ENCODE measurements at regions not wholly inside any gene's neighbourhood (a gene's known extent, or its start where the extent isn't known, plus 50 kb on each side); places are given as distances from the start of the nearest gene placed in this dataset.

DNA sequence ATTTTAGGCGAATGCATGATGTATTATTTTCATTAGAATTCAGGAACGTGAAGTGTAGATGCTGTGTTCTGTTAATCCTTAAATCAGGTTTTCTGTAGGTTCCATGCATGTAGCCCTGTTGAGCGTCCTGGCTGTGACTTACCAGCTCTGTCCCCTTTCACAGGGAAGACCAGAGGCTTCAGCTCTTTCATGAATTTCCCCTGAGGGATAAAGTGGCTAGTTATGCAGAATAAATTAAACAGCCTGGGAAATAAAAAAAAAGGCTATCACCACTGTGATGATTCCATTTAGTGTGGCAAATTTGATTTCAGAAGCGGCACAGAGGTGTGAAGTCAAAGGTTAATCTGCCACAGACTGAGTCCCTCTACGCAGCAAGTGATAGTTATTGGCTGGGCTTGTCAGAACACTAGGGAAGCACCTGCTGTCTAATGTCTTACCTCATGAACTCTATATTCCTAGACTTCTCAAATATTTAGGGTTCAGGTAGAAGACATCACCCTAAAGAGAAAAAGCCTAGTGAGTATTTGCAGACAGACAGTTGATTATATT is 61.6 kb upstream of the LINC00305 start:
- no peak for DNase-seq
- no TSS peak for BruUV-seq (replicated peaks)
- no peaks in the 10 kb centered on the region for H3K27me3 Mint-ChIP-seq (ENCODE audit: unreplicated experiment)
- H3K27ac Mint-ChIP-seq (ENCODE audit: unreplicated experiment), result no peak overlapping the region
- CTCF ChIA-PET, result no interaction called here
- H3K9me3 Mint-ChIP-seq (ENCODE audit: low read depth, unreplicated experiment), result peaks cover 4% of the 10 kb centered on the region
- peaks cover 20% of the 10 kb centered on the region for H3K4me1 Mint-ChIP-seq (ENCODE audit: low read depth, unreplicated experiment)
- intact Hi-C loops (cut with micrococcal nuclease; ENCODE audit: unreplicated experiment), result no loop called here
- TF ChIP-seq, protein P1, sequence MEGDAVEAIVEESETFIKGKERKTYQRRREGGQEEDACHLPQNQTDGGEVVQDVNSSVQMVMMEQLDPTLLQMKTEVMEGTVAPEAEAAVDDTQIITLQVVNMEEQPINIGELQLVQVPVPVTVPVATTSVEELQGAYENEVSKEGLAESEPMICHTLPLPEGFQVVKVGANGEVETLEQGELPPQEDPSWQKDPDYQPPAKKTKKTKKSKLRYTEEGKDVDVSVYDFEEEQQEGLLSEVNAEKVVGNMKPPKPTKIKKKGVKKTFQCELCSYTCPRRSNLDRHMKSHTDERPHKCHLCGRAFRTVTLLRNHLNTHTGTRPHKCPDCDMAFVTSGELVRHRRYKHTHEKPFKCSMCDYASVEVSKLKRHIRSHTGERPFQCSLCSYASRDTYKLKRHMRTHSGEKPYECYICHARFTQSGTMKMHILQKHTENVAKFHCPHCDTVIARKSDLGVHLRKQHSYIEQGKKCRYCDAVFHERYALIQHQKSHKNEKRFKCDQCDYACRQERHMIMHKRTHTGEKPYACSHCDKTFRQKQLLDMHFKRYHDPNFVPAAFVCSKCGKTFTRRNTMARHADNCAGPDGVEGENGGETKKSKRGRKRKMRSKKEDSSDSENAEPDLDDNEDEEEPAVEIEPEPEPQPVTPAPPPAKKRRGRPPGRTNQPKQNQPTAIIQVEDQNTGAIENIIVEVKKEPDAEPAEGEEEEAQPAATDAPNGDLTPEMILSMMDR (IDR thresholded peaks at IDR 0.05; ENCODE audit: unreplicated experiment), result no peak
- H3K4me3 Mint-ChIP-seq (ENCODE audit: low read depth, unreplicated experiment), result no peak overlapping the region
- H3K36me3 Mint-ChIP-seq (ENCODE audit: insufficient read depth, unreplicated experiment), result no peaks in the 10 kb centered on the region

DNA sequence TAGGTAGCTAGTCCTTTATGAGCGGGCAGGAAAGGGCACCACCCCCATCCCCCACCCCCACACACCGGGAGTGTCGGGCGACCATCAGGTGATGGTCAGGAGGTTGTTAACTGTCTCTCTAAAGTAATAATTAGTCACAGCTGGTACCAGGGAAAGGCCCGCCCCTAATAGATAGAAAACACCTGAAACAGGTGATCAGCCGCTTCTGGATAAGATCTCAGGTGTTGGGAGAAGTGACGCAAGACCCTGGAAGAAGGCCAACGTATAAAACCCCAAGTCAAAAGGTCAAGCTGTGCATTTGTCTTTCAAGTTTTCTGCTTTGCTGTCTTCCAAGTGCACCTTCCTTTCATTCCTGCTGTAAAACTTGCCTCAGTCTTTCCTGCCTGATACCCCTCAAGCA is 59.6 kb upstream of the LINC00305 start:
- no peaks in the 10 kb centered on the region for H3K9me3 Mint-ChIP-seq (ENCODE audit: low read depth, unreplicated experiment)
- no TSS peak for BruUV-seq (replicated peaks)
- intact Hi-C loops (cut with micrococcal nuclease; ENCODE audit: unreplicated experiment), result no loop called here
- H3K36me3 Mint-ChIP-seq (ENCODE audit: insufficient read depth, unreplicated experiment), result no peaks in the 10 kb centered on the region
- peak overlapping the region; percentile 38 for H3K4me3 Mint-ChIP-seq (ENCODE audit: low read depth, unreplicated experiment)
- H3K27me3 Mint-ChIP-seq (ENCODE audit: unreplicated experiment), result no peaks in the 10 kb centered on the region
- CTCF ChIA-PET, result no interaction called here
- peaks cover 24% of the 10 kb centered on the region for H3K4me1 Mint-ChIP-seq (ENCODE audit: low read depth, unreplicated experiment)
- DNase-seq, result peak; percentile 18
- peak overlapping the region; percentile 23 for H3K27ac Mint-ChIP-seq (ENCODE audit: unreplicated experiment)
- TF ChIP-seq, protein P1 (IDR thresholded peaks at IDR 0.05; ENCODE audit: unreplicated experiment), result no peak

DNA sequence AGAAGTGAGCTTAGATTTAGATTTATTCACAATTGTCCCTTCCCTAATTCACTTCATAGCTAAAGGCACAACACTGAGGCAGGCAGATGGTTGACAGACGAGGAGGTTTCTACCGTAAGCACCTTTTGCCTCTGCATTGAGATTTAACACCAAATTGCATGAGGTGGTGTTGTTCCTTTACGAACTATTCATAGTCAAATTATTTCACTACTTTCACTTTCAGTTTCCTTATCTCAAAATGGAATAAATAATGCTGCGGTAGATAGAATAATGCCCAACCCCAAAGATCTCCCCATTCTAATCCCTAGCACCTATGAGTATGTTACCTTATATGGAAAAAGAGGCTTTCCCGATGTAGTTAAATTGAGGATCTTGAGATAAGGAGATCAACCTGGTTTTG is 58.9 kb upstream of the LINC00305 start:
- no peaks in the 10 kb centered on the region for H3K36me3 Mint-ChIP-seq (ENCODE audit: insufficient read depth, unreplicated experiment)
- peaks cover 29% of the 10 kb centered on the region for H3K4me1 Mint-ChIP-seq (ENCODE audit: low read depth, unreplicated experiment)
- no TSS peak for BruUV-seq (replicated peaks)
- CTCF ChIA-PET, result no interaction called here
- no peaks in the 10 kb centered on the region for H3K27me3 Mint-ChIP-seq (ENCODE audit: unreplicated experiment)
- TF ChIP-seq, protein P1 (IDR thresholded peaks at IDR 0.05; ENCODE audit: unreplicated experiment), result no peak
- no peak for DNase-seq
- intact Hi-C loops (cut with micrococcal nuclease; ENCODE audit: unreplicated experiment), result no loop called here
- no peaks in the 10 kb centered on the region for H3K9me3 Mint-ChIP-seq (ENCODE audit: low read depth, unreplicated experiment)
- peak overlapping the region; percentile 38 for H3K4me3 Mint-ChIP-seq (ENCODE audit: low read depth, unreplicated experiment)
- peak overlapping the region; percentile 23 for H3K27ac Mint-ChIP-seq (ENCODE audit: unreplicated experiment)

DNA sequence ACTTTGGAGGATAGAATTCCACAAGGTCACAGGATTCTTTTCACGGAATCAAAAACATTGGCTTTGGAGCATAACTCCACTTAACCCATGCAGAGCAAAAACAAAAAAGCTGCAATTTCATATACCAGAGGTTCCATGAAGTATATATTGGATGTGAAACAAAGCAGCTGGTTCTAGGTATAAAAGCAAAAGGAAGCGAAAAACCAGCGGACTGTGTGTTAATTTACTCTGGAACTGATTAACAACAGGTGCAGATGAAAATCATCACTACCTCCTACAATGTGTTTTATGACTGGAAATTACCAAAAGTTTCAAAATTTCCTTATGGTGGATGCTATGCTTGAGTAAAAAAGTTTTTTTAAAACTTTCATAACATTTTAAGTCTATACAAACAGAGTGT is 54.4 kb upstream of the LINC00305 start:
- CTCF ChIA-PET, result no interaction called here
- DNase-seq, result no peak
- Mint-ChIP-seq H3K27me3 (ENCODE audit: unreplicated experiment) (no peaks in the 10 kb centered on the region), H3K36me3 (ENCODE audit: insufficient read depth, unreplicated experiment) (no peaks in the 10 kb centered on the region), H3K27ac (ENCODE audit: unreplicated experiment) (no peak overlapping the region), H3K4me1 (ENCODE audit: low read depth, unreplicated experiment) (peaks cover 24% of the 10 kb centered on the region), H3K4me3 (ENCODE audit: low read depth, unreplicated experiment) (no peak overlapping the region), H3K9me3 (ENCODE audit: low read depth, unreplicated experiment) (no peaks in the 10 kb centered on the region)
- no TSS peak for BruUV-seq (replicated peaks)
- TF ChIP-seq, protein P1 (IDR thresholded peaks at IDR 0.05; ENCODE audit: unreplicated experiment), result no peak
- intact Hi-C loops (cut with micrococcal nuclease; ENCODE audit: unreplicated experiment), result no loop called here
